Fibroblast of the conjunctiva (primary cell): ENCODE measurements at regions not wholly inside any gene's neighbourhood (a gene's known extent, or its start where the extent isn't known, plus 50 kb on each side); places are given as distances from the start of the nearest gene placed in this dataset.
"Not testable (repeated sequence)": the region's sequence is repeated elsewhere in the genome, so short reads cannot be mapped to it uniquely, and the experiment has no call there.

Experiments used
- DNase-seq: peaks from one replicate; pipeline ENCODE4 v3.0.0-alpha.2; 2010; ENCODE audit warnings: low read depth

- no peak for DNase-seq
These were observed 980.6 kb downstream of the SLC6A15 start for GRCh38 chr12:83932011-83932410.

GRCh38 chr12:83931451-83931850 is 981.1 kb downstream of the SLC6A15 start:
- DNase-seq = no peak

GRCh38 chr12:83929792-83930191 is 982.8 kb downstream of the SLC6A15 start:
- not testable (repeated sequence) for DNase-seq

- no peak for DNase-seq
These were observed 991.6 kb downstream of the SLC6A15 start for GRCh38 chr12:83920821-83921547.

GRCh38 chr12:83919081-83919480 is 993.5 kb downstream of the SLC6A15 start:
- DNase-seq = no peak

- DNase-seq = no peak
These were observed 1008.4 kb downstream of the SLC6A15 start for GRCh38 chr12:83904175-83904574.

- no peak for DNase-seq
These were observed 1016.2 kb downstream of the SLC6A15 start for GRCh38 chr12:83896416-83896815.

GRCh38 chr12:83893101-83893500 is 1019.5 kb downstream of the SLC6A15 start:
- DNase-seq = no peak

GRCh38 chr12:83889745-83890144 is 1022.9 kb downstream of the SLC6A15 start:
- DNase-seq = no peak

- no peak for DNase-seq
These were observed 1026.1 kb downstream of the SLC6A15 start for GRCh38 chr12:83886479-83886878.

GRCh38 chr12:83870921-83871599 is 1041.5 kb downstream of the SLC6A15 start:
- not testable (repeated sequence) for DNase-seq

- DNase-seq = no peak
These were observed 1046.1 kb downstream of the SLC6A15 start for GRCh38 chr12:83866477-83866876.

- no peak for DNase-seq
These were observed 1047.2 kb downstream of the SLC6A15 start for GRCh38 chr12:83865431-83865830.

GRCh38 chr12:83864054-83864453 is 1048.5 kb downstream of the SLC6A15 start:
- no peak for DNase-seq

- no peak for DNase-seq
These were observed 1053.6 kb downstream of the SLC6A15 start for GRCh38 chr12:83859021-83859420.

GRCh38 chr12:83856803-83857202 is 1055.8 kb downstream of the SLC6A15 start:
- DNase-seq = no peak

GRCh38 chr12:83850531-83850930 is 1062.1 kb downstream of the SLC6A15 start:
- no peak for DNase-seq

- DNase-seq = no peak
These were observed 1063.9 kb downstream of the SLC6A15 start for GRCh38 chr12:83848702-83849101.

GRCh38 chr12:83843541-83843940 is 1069.1 kb downstream of the SLC6A15 start:
- DNase-seq = peak; percentile 91

GRCh38 chr12:83841620-83842019 is 1071.0 kb downstream of the SLC6A15 start:
- DNase-seq = no peak

GRCh38 chr12:83827860-83828259 is 1084.7 kb downstream of the SLC6A15 start:
- peak; percentile 60 for DNase-seq

- no peak for DNase-seq
These were observed 1085.4 kb downstream of the SLC6A15 start for GRCh38 chr12:83827193-83827592.

- DNase-seq = no peak
These were observed 1086.5 kb downstream of the SLC6A15 start for GRCh38 chr12:83826112-83826511.
